ENCODE measurements at regions not wholly inside any gene's neighbourhood (a gene's known extent, or its start where the extent isn't known, plus 50 kb on each side); places are given as distances from the start of the nearest gene placed in this dataset.

DNA sequence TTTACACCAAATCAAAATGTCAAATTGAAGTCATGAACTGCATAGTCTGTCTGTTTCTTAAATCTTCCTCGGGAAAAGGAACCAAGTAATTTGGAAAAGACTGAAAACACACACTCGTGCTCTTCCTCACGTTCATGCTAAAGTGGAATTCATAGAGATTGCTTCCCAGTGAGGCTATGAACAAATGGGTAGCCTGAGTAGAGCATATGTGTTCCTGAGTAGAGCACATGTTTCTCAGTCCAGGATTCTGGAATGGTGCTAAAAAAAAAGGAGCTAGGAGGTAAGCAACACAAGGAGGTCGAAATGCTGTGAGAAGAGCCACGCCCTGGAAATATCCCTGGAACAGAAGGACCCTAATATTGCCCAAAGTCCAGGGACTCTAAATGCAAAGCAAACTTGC, 494.2 kb upstream of the THBS1 start:
- DNase-seq = no peak

DNA sequence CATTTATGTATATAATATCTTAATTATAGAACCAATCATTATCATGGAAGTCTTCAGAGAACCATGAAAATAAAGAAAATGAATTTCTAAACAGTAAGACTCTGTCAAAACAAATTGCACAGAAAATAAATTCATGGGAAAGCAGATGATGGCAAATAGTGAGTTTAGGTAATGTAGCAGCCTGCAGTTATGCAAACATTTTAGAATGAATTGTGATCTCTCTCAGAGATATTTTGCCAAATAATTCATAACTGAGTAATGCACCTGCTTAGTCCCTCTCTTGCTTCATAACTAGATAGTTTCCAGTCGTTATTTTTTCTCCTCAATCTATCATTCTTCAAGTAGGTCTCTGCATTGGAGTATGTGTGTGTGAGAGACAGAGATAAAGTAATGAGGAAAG, 492.7 kb upstream of the THBS1 start:
- no peak for DNase-seq

GRCh38 chr15:39092354-39092753, 488.5 kb upstream of the THBS1 start:
- DNase-seq = no peak

DNA sequence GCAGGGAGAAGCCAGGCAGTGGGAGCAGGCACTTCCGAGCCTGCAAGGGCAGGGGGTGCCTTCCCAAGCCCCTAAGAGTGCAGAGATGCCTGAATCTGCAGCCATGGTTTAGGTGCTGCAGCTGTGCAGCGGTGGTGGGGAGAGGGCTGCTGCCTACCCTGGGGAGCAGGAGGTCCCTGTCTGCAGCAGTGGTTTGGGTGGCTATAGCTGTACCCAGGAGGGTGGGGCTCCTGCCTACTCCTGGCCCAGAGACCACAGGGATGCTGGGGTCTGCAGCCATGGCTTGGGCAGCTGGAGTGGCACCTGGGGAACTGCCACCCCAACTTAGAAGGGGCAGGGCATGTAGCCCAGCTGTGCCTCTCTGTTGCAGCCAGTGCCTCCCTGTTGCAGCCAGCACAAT, 488.1 kb upstream of the THBS1 start:
- DNase-seq = no peak

GRCh38 chr15:39094116-39094515, 486.8 kb upstream of the THBS1 start:
- no peak for DNase-seq

GRCh38 chr15:39095218-39095879, 485.5 kb upstream of the THBS1 start:
- DNase-seq = no peak

DNA sequence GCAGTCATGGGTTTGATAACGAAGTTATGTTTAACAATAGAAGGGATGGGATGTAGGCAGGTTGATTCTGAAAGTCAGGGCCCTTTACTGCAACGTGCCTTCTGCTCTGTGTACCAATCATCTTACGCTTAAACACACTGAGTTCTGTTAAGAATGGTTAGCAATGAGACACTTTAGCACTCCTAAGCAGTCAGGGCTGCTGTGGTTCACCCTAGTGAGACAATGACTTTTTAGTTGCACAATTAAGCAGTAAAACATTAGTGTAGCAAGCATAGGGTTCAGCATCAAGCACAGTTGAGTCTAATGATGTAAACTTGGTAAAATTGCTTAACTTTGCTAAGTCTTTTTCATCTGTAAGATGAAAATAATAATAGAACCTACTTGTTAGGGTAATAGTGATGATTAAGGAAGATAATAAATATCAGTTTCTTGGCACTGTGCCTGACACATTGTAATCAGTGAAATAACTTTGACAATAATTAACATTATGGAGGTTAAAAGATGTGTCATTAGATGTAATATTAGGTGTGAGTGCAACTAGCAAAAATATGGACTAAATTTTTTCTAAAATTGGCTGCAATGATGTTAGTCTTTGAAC, 484.2 kb upstream of the THBS1 start:
- DNase-seq = no peak

DNA sequence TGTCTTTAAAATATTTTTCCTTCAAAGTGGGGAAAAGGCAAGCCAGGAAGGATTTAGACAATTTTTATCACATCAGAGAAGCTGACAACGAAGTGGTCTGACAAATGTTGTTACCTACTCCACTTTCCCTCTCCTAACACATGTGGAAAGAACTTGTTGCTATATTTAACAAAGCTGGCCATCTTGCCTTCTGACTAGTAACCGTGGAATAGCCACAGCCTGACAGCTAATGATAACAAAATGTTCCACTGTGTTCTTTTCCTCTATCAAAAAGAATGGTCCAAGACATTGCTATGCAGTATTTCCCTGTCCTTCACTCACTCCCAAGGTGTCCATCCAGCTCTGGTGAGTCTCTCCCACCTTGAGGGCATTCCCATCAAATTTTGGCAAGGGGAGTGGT, 481.4 kb upstream of the THBS1 start:
- DNase-seq = no peak

- no peak for DNase-seq
Observed at GRCh38 chr15:39100106-39100660, 480.7 kb upstream of the THBS1 start.

- DNase-seq = no peak
Observed at GRCh38 chr15:39102431-39102830, 478.4 kb upstream of the THBS1 start.

DNA sequence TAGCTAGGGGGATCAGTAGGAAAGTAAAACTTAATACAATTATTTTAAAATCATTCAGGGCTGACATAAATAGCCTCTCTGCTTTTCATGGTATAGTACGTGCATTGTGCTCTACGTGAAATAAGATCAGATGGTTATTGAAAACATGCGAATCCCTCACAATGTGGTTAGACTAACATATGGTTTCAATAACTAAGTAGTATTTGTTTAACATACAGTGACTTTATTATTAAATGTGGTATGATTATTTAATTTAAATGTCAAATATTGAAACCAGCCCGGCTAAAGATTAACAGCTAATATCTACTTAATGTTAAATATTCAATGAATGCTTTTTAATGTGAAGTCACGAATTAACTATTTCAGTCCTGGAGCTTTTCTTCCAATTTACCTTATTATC, 473.9 kb upstream of the THBS1 start:
- peak; percentile 48 for DNase-seq

GRCh38 chr15:39108021-39108420, 472.9 kb upstream of the THBS1 start:
- DNase-seq = no peak

- no peak for DNase-seq
Observed at GRCh38 chr15:39110336-39110735, 470.5 kb upstream of the THBS1 start.

DNA sequence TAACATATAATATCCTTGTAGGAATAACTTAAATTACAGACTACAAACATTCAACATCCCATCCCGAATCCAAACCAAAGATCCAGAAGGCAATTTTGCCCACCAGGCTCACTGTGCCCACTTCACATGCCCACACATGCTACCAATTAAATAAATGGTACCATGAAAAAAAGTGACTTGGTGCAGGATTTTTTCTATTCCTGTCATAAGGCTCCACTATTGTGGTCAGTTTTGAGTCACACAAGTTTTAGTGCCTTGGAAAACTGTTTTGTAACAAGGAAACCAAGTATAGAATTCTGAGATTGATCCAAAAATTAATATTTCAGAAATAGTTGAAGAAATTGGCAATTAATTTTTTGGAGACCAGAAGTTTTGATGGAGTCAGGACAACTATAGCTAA, 470.1 kb upstream of the THBS1 start:
- DNase-seq = no peak

DNA sequence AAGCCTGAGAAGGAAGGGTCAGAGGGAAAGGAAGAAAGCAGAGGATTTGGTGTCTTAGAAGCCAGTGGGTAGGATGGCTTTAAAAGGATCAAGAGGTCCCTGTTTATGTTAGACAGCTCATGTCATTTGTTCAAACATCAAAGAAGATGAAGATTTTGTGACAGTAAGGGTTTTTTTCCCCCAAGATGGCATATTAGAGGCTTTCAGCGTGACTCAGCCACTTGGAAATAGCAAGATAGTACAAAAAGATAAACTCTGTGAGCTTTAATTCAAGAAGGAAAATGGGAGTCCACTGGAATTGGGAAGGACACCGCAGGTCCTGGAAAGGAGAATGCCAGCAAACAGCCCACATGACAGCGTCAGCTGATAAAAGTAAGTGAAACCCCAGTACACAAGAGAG, 467.1 kb upstream of the THBS1 start:
- DNase-seq = no peak

GRCh38 chr15:39114690-39115378, 466.0 kb upstream of the THBS1 start:
- no peak for DNase-seq

DNA sequence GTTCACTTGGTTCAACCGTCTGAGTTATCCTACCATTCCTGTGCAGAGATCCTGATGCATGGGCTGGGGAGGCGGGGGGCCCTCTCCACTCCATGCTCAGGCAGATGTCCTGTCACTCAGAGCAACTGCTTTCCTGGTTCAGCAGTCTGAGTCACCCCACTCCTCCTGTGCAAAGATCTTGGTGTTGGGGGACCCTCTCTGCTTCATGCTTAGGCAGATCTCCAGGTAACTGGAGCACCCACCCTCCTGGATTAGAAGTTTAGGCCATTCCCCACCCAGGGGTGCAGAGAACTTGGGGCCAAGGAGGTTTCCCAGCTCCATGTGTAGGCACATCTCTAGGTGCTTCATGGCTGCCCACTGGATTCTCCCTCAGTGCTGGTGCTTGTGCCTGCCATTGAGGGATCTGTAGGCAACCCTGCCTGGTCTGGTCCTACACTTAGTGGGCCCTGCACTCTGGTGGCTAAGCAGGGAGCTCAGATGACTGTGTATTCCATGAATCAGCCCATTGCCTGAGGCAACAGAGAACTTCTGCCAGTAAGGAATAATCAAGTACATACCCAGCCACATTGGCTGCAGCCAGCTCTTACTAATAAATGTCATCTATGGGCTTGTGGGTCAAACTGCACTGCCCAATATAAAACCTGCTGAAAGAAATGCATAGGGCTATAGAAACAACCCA, 465.4 kb upstream of the THBS1 start:
- no peak for DNase-seq

GRCh38 chr15:39118510-39118909, 462.4 kb upstream of the THBS1 start:
- DNase-seq = no peak

DNA sequence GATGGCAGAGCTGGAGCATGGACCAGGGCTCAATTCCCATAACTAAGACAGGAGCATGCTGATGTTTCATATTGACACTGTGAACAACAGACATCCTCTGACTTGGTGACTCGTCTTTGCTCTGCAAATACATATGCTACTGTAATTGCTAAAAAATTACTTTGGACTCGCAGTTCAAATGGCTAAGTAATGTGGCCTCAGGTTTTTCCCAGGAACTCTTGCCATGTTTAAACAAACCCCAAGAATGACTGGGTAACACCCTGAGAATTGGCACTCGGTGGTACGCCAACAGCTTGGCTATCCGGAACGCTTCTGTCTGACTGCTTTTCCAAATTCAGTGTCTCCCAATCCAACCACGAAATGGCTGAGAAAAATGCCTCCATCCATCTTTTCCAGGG, 456.7 kb upstream of the THBS1 start:
- no peak for DNase-seq

- DNase-seq = no peak
Observed at GRCh38 chr15:39124553-39125171, 456.2 kb upstream of the THBS1 start.

DNA sequence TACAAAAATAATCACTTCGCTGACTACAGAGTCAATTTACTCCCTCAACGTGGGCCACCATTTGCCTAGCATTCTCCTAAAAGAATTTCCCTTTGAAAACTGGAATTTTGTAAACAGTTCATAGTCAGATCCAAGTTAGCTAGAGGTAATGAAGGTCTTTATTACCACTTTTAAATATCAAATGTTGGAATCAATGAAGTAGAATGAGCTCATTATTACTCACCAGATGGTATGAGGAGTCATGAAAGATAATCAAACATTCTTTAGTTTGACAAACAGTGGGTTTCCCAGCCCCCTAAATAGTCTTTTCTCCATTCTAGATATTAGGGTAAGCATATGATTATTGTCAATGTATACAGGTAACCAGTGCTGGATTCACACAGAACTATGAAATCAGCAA, 455.7 kb upstream of the THBS1 start:
- DNase-seq = no peak

GRCh38 chr15:39125904-39126303, 455.0 kb upstream of the THBS1 start:
- DNase-seq = no peak
